CD4-positive, alpha-beta T cell treated with Interferon alpha-2 for 1 hour (primary cell): ENCODE measurements at regions not wholly inside any gene's neighbourhood (a gene's known extent, or its start where the extent isn't known, plus 50 kb on each side); places are given as distances from the start of the nearest gene placed in this dataset.

Experiments used
- DNase-seq, 2 donors: peaks; one replicate each; pipeline ENCODE4 v3.0.0-alpha.2; 2020 to 2022

DNA sequence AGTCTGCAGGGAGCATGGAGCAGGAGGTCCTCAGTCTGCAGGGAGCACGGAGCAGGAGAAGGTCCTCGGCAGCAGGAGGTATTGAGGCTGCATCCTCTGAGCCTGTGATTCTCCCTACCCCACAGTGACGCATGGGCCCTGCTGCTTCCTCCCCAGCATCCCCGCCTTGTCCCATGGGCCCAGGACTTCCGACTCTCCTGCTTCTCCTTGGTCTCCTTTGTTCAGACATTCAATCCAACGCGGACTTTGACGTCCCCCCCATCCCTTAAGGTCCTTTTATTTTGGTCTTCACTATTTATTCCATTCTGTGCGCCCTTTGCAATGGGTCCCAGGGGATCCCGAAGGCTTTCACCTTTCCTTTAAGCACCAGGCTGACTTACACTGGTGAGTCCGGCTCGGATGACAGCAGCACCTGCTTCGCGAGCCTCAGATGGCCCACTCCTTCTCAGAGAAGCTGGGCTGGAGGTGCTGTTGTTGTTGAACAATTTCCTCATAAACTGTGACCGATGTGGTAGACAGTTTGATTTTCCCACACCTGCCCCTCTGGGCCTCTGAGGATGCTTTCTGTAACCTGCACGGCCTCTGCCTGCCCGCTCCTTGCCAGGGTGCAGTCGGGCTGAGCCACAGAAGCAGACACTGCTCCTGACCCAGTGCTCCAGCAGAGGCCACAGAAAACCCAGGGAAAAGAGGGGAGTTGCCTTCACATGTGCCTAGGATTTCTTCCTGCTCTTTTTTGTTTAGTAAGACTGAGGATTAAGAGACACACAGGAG is 407.2 kb upstream of the SHH start:
- no peak for DNase-seq

DNA sequence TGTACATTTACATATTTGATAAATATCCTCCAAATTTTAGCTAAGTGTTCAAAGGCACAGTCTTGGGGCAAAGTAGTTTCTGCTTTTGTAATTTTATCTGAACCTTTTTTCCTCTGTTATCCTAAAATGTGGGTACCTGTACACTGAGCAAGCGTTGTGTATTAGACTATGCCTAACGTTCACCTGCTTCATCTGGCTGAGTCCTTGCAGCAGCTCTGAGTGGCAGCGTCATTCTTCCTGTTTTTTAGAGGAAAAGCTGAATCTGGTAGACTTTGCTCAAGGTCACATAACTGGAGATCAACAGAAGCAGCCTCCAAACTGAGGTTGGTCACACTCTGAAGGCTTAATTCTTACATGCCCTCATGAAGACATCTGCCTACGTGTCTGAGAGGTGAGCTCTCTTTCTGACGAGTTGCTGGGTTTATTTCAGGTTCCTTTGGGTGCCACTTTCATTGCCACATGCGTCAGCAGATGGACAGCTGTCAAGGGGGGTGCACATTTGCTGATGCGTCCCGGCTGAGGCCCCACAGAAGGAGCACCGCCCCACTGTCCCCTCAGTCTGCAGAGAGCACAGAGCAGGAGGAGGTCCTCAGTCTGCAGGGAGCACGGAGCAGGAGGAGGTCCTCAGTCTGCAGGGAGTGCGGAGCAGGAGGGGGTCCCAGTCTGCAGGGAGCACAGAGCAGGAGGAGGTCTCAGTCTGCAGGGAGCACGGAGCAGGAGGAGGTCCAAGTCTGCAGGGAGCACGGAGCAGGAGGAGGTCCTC is 406.5 kb upstream of the SHH start:
- no peak for DNase-seq

DNA sequence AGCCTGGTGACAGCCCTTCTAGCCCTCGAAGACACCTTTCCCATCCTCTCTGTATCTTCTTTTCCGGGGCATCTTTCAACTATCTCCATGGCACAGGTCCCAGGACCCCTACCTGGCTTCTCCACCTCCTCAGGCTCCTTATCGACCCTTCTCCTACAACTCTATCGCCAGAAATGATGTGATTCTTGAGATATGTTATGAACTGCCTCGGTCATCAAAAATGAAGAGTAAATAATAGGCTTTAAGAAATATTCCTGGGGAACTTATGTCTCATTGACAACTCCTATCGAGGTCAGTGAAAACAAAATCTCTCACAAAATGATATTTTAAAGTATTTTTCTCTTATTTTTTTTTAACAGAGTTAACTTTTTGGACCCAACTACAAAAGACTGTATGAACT is 405.5 kb upstream of the SHH start:
- no peak for DNase-seq

DNA sequence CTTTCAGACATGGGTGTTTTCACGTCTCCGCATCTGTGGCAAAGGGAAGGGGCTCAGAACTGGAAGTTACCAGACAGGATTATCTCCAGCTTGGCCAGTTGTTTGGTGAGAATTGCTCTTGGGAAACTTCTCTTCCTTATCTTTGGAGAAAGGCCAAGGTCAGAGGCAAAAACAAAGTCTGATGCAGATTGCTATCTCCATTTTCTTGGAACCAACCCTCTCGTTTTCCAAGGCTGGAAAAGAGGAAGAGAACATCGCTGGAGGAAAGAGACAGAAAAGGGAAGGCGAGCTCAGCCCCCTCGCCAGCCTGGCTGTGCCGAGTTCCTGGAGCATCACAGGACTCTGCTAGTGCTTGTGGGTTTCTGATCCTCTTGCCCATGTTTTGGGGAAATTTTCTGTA is 396.8 kb upstream of the SHH start:
- DNase-seq, result no peak

DNA sequence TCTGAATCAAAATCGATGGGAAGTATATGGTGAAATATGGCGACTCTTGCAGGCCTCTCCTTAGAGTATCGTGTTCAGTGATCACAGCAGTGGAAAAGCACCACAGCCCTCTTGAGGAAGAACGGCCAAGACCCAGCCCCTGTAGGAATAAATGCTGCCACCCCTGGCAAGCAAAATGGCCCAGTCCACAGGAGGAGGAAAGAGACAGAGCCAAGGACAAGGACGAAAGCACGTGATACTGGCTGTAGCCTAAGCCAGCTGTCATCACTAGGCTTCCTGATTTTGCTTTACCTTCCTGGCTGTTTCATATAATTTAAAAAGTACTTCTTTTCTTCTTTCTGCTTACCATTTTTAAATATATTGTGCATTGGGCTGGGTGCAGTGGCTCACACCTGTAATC is 395.0 kb upstream of the SHH start:
- no peak for DNase-seq

DNA sequence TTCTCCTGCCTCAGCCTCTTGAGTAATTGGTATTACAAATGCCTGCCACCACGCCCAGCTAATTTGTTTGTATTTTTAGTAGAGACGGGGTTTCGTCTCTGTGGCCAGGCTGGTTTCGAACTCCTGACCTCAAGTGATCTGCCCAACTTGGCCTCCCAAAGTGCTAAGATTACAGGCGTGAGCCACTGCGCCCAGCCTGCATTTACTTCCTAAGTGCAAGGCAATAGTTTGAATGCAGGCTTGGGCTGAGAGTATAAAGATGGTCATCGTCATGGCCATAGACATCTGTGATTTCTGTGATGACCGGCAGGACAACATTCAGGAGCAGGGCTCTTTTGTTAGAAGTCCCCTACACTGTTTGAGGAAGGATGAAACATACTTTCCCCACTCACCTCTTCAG is 393.9 kb upstream of the SHH start:
- DNase-seq, result no peak

DNA sequence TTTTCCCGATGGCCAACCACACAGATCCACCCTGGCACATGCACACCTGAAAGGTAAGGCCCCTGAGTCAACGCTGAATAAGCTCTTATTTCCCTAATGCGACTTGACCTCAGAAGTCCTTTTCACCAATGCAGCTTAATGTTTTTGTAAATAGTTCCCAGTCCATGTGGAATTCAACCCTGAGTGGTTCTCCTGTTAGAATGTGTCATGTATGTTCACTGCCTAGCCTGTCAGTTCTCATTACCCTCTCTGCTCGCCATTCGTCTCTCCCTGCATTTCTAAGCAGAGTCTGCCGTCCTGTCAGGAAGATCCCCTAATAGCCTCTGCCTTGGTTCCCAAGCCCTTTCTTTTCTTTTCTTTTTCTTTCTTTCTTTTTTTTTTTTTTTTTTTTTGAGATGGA is 392.6 kb upstream of the SHH start:
- no peak for DNase-seq

DNA sequence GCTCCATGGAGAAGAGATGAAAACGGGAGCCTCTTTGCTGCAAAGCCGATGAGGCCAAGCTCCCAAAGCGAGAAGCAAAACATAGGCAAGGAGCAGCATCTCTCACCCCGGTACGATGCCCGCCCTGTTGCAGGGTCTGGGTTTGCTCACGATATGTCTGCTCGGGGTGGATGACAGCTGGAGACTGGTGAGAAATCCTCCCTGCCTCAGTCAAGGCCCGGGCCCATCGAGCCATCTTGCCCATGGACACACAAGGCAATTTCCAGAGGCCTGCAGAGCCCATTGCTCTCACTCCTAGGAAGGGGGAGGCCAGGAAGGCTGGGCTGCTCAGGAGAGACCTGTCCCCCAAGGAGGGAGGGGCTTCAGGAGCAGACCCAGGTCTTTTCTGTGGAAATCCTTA is 391.7 kb upstream of the SHH start:
- DNase-seq, result no peak

DNA sequence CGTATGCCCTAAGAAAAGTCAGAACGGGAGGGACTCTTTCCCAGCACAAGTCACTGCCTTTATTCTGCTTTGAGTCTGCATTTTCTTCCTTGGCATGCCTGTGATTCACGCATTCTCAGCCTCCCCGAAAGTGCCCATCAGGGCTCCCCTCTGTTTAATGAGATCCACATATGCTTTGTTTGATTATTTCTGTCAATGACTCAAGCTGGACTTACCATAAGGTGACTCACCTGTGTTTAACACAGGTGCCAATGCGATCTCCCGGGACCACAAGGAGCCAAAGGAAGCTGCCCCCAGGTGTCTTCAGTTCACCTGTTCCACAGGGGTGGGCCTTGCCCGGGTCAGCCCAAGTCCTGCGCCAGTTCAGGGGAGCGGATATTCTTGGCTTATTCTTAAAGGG is 386.0 kb upstream of the SHH start:
- DNase-seq, result no peak

DNA sequence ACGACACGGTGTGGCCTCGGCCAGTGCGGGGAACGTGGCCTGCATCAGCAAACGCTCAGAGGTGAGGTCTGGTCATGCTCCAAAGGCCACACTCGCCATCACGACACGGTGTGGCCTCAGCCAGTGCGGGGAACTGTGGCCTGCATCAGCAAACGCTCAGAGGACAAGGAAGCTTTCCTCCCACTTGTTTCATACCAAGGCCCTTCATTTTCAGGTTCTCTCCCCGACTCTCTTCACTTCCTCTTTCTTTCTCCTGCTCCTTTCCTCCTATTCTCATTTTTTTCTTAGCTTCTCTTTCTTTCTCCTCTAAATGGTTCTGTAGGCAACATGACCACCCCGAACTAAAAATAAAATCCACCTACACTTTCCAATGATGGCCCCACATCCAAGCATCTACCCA is 384.4 kb upstream of the SHH start:
- DNase-seq, result no peak

DNA sequence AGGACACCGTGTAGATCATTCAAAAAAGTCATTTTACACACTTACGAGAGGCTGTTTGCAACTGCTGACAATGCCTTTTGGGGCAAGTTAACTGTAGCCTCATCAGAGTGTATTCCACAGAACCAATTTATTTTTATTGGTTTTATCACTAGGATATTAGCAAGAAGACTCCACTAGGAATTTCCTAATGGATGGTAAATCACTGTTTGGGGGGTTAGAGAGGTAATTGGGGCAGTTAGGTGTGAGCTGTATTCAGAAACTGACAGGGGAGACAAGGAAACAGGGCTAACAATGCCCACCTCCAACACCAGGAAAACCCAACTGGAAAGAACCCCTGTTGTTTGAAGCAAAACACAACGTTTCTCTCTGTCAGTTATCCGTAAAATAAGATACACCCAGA is 383.0 kb upstream of the SHH start:
- DNase-seq, result no peak

DNA sequence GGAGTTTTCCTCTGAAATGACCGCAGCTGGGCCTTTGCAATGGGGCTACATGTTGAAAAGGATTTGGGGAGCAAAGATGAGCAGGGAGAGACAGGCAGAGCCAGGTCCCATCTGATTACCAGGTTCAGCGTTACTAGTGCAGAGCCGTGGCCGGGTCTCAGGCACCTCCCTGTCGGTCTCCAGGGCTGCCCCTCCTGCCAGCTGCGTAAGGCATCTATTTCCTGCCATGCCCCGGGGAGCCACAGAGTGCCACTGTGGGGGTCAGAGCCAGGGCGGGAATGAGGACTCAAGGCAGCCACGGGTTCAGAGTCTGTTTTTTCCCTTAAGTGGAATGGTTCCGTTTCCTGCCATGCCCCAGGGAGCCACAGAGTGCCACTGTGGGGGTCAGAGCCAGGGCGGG is 382.6 kb upstream of the SHH start:
- no peak for DNase-seq

DNA sequence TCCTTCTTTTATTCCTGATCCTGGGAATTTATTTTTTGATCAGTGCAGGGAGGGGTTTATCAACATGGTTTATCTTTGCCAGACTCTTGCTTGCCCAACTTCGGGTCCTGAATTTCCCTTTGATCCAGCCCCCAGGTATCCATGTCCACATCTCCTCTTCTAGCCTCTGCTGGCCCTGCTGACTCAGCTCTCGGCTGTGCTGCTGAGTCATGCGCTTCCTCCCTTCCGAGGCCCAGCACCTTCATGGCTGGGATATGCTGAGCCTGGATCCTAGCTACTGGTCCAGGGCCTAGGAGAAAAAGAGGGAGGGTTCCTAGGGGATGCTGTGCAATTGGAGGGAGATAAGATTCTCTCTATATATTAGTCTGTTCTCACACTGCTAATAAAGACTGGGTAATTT is 380.7 kb upstream of the SHH start:
- no peak for DNase-seq

DNA sequence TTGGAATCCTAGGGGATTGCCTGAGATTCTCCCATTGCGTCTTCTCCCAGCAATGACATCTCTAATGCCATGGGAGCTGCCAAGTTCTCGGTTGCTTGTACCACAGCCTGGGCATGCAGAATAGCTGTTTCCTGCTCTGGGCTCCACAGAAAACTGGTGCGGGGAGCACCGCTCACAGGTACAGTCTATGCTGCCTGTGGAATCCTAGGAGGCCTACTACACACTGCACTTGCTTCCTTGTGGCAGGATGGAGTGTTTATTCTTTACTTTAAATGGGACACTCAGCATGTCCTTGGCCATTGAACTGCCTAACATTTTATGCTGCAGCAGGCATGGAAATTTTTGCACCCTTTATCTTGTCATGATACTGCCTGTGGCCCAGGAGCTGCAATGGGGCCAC is 378.8 kb upstream of the SHH start:
- DNase-seq, result no peak

DNA sequence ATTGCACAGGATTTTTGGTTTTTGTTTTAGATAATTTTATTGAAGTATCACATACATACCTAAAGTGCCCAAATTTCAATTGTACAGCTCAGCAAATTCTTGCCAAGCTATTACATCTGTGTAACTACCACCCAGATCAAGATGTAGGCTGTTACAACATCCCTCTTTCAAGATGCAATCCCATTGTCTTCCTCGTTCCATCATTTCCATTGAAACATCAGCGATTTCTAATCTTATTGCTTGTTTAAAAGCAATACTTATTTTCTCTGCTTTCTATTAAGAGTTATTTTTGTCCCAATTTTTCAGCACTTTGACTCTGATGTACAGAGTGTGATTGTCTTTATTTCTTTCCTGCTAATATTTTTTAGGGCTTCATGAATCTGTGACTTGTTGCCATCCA is 372.8 kb upstream of the SHH start:
- no peak for DNase-seq

DNA sequence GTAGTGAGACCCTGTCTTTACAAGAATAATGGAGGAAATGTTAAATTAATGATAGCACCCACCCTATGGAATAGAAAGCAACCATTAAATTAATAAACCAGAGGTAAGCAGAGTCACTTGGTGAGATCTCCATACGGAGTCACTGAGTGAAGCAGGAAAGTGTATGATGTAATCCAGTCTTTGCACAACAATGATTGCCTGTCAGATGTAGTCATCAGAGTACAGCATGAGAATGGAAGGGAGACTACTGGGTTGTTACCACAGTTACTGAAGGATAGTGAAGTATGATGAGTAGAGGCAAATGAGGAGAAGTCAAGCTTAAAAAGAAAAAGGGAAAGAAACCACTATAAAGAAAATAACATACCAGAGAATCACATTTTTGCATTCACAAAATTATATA is 371.9 kb upstream of the SHH start:
- DNase-seq, result no peak

DNA sequence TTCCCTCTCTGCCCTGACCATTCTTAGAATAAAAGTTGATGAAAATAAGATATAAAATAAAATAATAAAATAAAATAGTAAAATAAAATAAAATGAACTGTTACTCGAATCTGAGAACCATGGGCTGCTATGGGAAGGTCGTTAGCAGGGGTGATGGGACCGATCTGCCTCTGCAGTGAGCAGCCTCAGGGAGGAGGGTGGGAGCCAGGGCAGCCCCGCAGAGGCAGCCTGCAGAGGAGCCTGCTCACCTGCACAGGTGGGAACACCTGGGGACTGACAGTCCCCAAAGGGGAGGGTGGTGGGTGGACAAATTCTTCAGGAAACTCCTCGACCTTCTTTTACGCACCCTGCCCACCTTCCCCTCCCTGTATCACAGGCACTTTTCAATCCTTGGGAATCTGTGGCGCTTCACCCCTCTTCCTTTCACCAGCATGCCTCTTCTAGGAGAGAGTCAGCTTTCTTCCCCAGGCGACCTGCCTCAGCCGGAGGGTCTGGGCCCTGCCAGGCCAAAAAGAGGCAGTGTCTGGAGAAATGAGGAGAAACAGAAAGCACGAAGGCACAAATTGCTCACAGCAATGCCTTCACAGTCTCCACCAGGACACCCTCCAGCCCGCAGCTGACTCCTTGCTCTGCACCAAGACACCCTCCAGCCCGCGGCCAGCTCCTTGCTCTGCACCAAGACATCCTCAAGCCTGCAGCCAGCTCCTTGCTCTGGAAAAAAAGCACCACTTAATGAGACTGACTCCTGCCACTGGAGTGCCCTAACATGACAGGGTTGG is 368.4 kb upstream of the SHH start:
- DNase-seq, result no peak

DNA sequence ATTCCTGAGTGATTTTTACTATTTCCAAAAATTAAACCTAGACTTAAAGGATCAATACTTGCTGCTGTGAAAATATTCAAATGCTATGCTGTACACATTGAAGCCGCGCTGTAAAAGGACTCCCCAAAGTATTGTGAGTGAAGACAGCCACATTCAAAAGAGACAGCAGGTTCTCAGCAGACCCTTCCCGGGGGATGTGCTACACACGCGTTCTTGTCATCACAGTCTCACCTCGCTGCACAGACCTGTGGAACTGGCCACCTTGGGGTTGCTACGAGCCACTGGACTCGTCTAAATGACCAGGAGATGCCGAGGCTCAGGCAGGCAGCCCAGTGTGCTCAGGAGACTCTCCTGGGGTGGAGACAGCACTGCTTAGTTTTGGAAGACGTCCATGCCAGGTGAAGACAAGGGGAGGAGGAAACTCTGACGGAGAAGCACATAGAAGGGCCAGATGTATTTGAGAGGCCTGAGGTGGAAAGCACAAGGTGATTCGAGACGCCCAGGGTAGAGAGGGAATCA is 367.7 kb upstream of the SHH start:
- DNase-seq, result no peak

DNA sequence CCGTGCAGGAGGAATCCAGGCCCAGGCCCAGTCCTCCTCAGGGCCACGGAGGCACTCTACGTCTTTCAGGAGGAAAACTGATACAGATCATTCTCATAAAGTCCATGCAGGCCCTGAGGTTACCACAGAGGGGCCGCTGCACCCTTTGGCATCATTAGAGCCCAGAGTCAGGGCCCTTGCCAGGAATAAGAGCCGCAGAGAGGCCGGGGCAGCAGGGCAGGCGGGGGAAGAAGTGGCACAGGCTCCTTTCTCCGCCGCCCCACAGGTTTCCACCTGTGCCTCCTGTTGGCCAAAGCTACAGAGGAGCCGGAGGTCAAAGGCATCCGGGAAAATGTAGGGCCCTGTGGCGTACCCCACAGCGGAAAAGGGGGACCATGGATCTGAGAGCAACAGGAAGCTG is 366.6 kb upstream of the SHH start:
- no peak for DNase-seq

DNA sequence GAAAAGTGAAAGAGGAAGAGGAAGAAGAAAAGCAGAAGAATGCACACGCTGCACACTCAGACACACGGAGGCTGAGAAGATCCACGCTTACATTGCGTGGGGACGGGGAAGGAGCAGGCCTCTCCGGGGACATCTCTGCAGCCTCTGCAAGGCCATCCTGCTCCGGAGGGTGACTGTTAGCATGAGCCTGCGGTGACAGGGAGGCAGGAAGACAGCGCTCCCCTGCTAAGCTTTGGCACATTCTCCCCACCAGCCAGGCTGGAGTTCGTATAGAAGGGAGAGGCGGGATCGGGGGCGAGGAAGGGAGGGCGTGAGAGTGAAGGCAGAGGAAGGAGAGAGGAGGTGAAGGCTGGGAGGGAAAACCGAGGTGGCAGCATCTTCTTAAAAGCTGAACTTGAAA is 366.0 kb upstream of the SHH start:
- no peak for DNase-seq

DNA sequence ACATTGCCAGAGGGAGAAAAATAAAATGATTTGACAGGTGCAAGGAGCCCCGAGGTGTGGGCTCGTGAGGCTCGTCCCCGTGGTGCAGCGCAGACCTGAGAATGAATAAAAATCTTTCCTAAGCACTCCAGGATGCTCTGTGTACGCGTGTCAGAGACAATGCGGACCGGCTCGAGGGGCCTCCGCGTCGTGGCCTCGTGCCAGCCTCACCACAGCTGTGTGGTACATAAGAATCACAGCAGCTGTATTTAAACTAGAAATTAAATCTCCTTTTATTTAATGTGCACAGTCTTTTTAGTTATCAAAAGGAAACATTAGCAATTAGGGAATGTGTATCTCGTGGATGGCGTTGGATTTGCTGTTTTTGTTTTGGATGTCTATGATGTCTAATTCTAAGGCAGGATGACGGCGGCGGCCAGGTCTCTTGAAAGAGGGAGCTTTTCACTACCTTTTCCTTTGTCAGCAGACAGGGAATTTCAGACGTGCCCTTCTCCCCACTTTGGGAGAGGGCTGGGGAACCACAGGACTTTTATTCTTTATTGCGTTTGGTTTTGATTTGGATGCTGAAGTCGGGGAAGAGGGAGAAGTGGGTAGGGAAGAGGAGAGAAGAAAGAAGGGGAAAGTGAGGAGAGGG is 365.3 kb upstream of the SHH start:
- DNase-seq, result no peak

DNA sequence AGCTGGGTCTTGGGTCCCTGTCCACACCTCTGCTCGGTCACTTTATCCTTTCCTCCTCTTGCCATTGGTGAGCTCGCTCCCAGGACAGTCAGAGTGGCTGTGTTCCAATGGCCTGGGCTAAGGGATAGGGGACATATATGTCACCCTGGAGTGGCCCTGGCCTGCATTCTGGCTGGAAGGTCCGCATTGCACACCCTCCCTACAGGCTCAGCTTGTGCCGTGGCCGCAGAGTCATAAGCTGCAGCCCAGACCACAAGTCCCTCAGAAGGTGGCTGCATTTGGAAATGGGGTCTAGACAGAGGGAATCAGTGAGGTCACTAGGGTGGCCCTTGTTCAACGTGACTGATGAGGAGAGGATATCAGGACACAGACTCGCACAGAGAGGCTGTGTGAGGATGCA is 363.8 kb upstream of the SHH start:
- DNase-seq, result no peak

DNA sequence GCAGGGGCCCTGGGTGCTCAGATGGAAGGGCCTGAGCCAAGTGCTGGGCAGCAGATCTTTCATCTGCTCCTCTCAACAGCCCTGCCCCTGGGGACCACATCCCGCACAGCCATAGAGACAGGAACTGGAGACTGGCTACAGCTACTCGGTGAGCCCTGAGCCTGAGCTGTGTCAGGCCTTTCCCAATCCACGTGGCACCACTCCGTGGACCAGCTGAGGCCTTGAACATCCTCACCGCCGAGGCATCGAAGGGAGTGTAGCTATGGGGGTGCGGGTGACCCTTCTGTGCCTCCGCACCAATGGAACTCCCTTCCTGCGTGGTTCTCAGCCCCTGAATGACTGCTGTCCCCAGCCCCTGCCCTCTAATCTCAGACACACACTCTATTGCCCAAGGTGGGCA is 362.7 kb upstream of the SHH start:
- no peak for DNase-seq
